H9 (cell line): ENCODE measurements at regions not wholly inside any gene's neighbourhood (a gene's known extent, or its start where the extent isn't known, plus 50 kb on each side); places are given as distances from the start of the nearest gene placed in this dataset.

Experiments used
- DNase-seq: peaks from one replicate; pipeline ENCODE4 v3.0.0-alpha.2; 2017
- H2AFZ ChIP-seq: one replicate; pipeline ENCODE4 v1.6.1; 2013; ENCODE audit warnings: mild to moderate bottlenecking, low read length, control low read depth, moderate library complexity
- H2AK5ac ChIP-seq: 2 replicates; pipeline ENCODE4 v1.6.1; 2013; ENCODE audit warnings: low read length, control low read depth, mixed read lengths; ENCODE audit not compliant: insufficient read length
- H2BK120ac ChIP-seq: one replicate; pipeline ENCODE4 v1.6.1; 2013; ENCODE audit warnings: low read depth, mild to moderate bottlenecking, low read length, control low read depth, inconsistent platforms; ENCODE audit not compliant: poor library complexity, severe bottlenecking
- H2BK12ac ChIP-seq: 2 replicates; pipeline ENCODE4 v1.6.1; 2013; ENCODE audit warnings: low read length, control low read depth, mixed read lengths, low read depth; ENCODE audit not compliant: insufficient read length
- H2BK15ac ChIP-seq: 2 replicates; pipeline ENCODE4 v1.6.1; 2013; ENCODE audit warnings: low read depth, low read length, control low read depth
- H2BK20ac ChIP-seq: one replicate; pipeline ENCODE4 v1.6.1; 2013; ENCODE audit warnings: low read depth, mild to moderate bottlenecking, low read length, control low read depth, inconsistent platforms; ENCODE audit not compliant: poor library complexity, severe bottlenecking
- H2BK5ac ChIP-seq: 2 replicates; pipeline ENCODE4 v1.6.1; 2013; ENCODE audit warnings: low read length, control low read depth, mixed read lengths; ENCODE audit not compliant: insufficient read length
- H3K14ac ChIP-seq: 2 replicates; pipeline ENCODE4 v1.6.1; 2013; ENCODE audit warnings: low read length, control low read depth; ENCODE audit not compliant: insufficient read depth
- H3K18ac ChIP-seq: 2 replicates; pipeline ENCODE4 v1.6.1; 2013; ENCODE audit warnings: low read depth, mild to moderate bottlenecking, mixed read lengths, low read length, control low read depth; ENCODE audit not compliant: insufficient read length
- H3K23ac ChIP-seq: 2 replicates; pipeline ENCODE4 v1.6.1; 2013; ENCODE audit warnings: low read length, control low read depth, mixed read lengths, low read depth; ENCODE audit not compliant: insufficient read length
- H3K23me2 ChIP-seq: 2 replicates; pipeline ENCODE4 v1.6.1; 2013; ENCODE audit warnings: low read depth, mild to moderate bottlenecking, mixed read lengths, low read length, control low read depth; ENCODE audit not compliant: insufficient read length, poor library complexity, severe bottlenecking
- H3K27ac ChIP-seq: 2 replicates; pipeline ENCODE4 v1.5.1; 2013; ENCODE audit warnings: low read length, control low read depth, mixed read lengths, low read depth; ENCODE audit not compliant: insufficient read length
- H3K27me3 ChIP-seq: 2 replicates; pipeline ENCODE4 v1.6.1; 2013; ENCODE audit warnings: low read length, control low read depth, inconsistent platforms; ENCODE audit not compliant: insufficient read depth
- H3K4ac ChIP-seq: 2 replicates; pipeline ENCODE4 v1.6.1; 2013; ENCODE audit warnings: low read depth, mild to moderate bottlenecking, control low read depth, inconsistent platforms, low read length, moderate library complexity
- H3K4me1 ChIP-seq: 2 replicates; pipeline ENCODE4 v1.6.1; 2013; ENCODE audit warnings: low read length, control low read depth, inconsistent platforms; ENCODE audit not compliant: insufficient read depth
- H3K4me2 ChIP-seq: 2 replicates; pipeline ENCODE4 v1.6.1; 2013; ENCODE audit warnings: low read length, control low read depth, mixed read lengths; ENCODE audit not compliant: insufficient read length, insufficient read depth
- H3K56ac ChIP-seq: 2 replicates; pipeline ENCODE4 v1.6.1; 2013; ENCODE audit warnings: low read depth, mild to moderate bottlenecking, mixed read lengths, low read length, control low read depth; ENCODE audit not compliant: insufficient read length
- H3K79me1 ChIP-seq: 2 replicates; pipeline ENCODE4 v1.6.1; 2013; ENCODE audit warnings: low read depth, mild to moderate bottlenecking, moderate library complexity, low read length, control low read depth, inconsistent platforms; ENCODE audit not compliant: insufficient read depth, poor library complexity, severe bottlenecking
- H3K79me2 ChIP-seq: 2 replicates; pipeline ENCODE4 v1.6.1; 2013; ENCODE audit warnings: low read length, control low read depth, inconsistent platforms; ENCODE audit not compliant: insufficient read depth
- H3K9ac ChIP-seq: 2 replicates; pipeline ENCODE4 v1.6.1; 2013; ENCODE audit warnings: low read length, control low read depth, mixed read lengths; ENCODE audit not compliant: insufficient read length; ENCODE audit errors: extremely low read depth
- H3K9me3 ChIP-seq: one replicate; pipeline ENCODE4 v1.6.1; 2013; ENCODE audit warnings: low read depth, low read length, inconsistent platforms; ENCODE audit not compliant: control insufficient read depth
- H3T11ph ChIP-seq: one replicate; pipeline ENCODE4 v1.6.1; 2013; ENCODE audit warnings: mild to moderate bottlenecking, low read length, control low read depth, inconsistent platforms
- H4K20me1 ChIP-seq: one replicate; pipeline ENCODE4 v1.6.1; 2013; ENCODE audit not compliant: control insufficient read depth, insufficient read length, insufficient read depth
- H4K5ac ChIP-seq: 2 replicates; pipeline ENCODE4 v1.6.1; 2013; ENCODE audit warnings: low read depth, mild to moderate bottlenecking, mixed read lengths, low read length, control low read depth; ENCODE audit not compliant: insufficient read length
- H4K8ac ChIP-seq: replicated peaks from 2 replicates; pipeline ENCODE4 v1.6.1; 2013; ENCODE audit warnings: low read length, control low read depth, mixed read lengths, low read depth; ENCODE audit not compliant: insufficient read length
- H4K91ac ChIP-seq: 2 replicates; pipeline ENCODE4 v1.6.1; 2013; ENCODE audit warnings: low read depth, mild to moderate bottlenecking, moderate library complexity, mixed read lengths, low read length, control low read depth; ENCODE audit not compliant: insufficient read length
- H3K27ac Mint-ChIP-seq, 3 experiments: 2 replicates in 2 of 3; 3 replicates in 1 of 3; pipeline ENCODE4 v1.8.0; 2020 to 2021; ENCODE audit warnings: mixed read lengths in 3 of 3, mild to moderate bottlenecking in 1 of 3, moderate library complexity in 1 of 3
- H3K27me3 Mint-ChIP-seq: 2 replicates; pipeline ENCODE4 v1.8.0; 2021; ENCODE audit warnings: low read depth, mild to moderate bottlenecking, moderate library complexity, mixed read lengths
- H3K36me3 Mint-ChIP-seq, 3 experiments: 2 replicates in 2 of 3; 3 replicates in 1 of 3; pipeline ENCODE4 v1.8.0; 2020 to 2021; ENCODE audit warnings: low read depth in 3 of 3, mixed read lengths in 3 of 3; ENCODE audit not compliant: insufficient read depth in 1 of 3
- H3K4me1 Mint-ChIP-seq, 2 experiments: 2 replicates each; pipeline ENCODE4 v1.8.0; 2020; ENCODE audit warnings: mixed read lengths in 2 of 2
- H3K4me3 Mint-ChIP-seq, 2 experiments: 2 replicates in 1 of 2; 3 replicates in 1 of 2; pipeline ENCODE4 v1.8.0; 2020 to 2021; ENCODE audit warnings: mild to moderate bottlenecking in 2 of 2, mixed read lengths in 2 of 2, moderate library complexity in 1 of 2
- H3K9me3 Mint-ChIP-seq, 2 experiments: 2 replicates in 1 of 2; 3 replicates in 1 of 2; pipeline ENCODE4 v1.8.0; 2020; ENCODE audit warnings: mild to moderate bottlenecking in 2 of 2, mixed read lengths in 2 of 2, moderate library complexity in 1 of 2
- WGBS: extraction: QIAGEN DNeasy Blood & Tissue Kit; methylation state at CpG from one replicate; pipeline ENCODE4 v1.1.7; 2013; ENCODE audit warnings: missing lambda C conversion rate, low lambda C conversion rate, mixed read lengths; ENCODE audit not compliant: insufficient read length; ENCODE audit errors: extremely low coverage; 5-methylcytosine and 5-hydroxymethylcytosine counted together
- TF ChIP-seq, protein P1 (sequence below): fragments of 200-600 bp; sonication (generic); conservative IDR thresholded peaks from 3 replicates; pipeline ENCODE4 v1.8.0; 2021; ENCODE audit warnings: antibody characterized with exemption, mild to moderate bottlenecking

DNA sequence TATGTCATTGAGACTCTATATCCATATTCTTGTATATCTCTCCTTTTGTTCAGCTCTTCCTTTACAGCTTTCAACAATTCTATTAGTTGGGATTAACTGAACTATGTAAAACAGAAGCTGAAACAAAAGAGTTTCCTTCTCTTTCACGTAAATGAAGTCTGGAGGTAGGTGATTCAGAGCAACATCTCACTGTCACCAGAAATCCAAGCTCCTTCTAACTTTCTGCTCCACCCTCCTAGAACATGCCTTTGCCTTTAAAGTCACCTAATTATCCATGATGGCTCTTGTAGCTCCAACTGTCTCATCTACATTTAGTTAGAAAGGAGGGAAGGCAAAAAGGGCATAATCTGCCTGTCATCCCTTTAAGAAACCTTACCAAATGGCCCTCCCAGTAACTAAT, 458.2 kb upstream of the MDFIC2 start:
- Histone ChIP-seq H2AK5ac (no peak overlapping the region), H3K79me2 (no peaks in the 10 kb centered on the region), H4K91ac (no peak overlapping the region), H3K23ac (no peak overlapping the region), H2AFZ (no peak overlapping the region), H3K4ac (no peak overlapping the region), H2BK12ac (no peak overlapping the region), H3K14ac (no peak overlapping the region), H2BK5ac (no peak overlapping the region), H3K56ac (no peak overlapping the region), H4K5ac (no peak overlapping the region), H3K79me1 (no peaks in the 10 kb centered on the region), H3T11ph (no peak overlapping the region), H3K9me3 (no peaks in the 10 kb centered on the region), H4K8ac (no peak overlapping the region), H4K20me1 (no peaks in the 10 kb centered on the region), H3K4me2 (no peak overlapping the region), H3K9ac (no peak overlapping the region), H3K23me2 (no peaks in the 10 kb centered on the region), H2BK20ac (no peak overlapping the region), H3K27ac (no peak overlapping the region), H2BK15ac (no peak overlapping the region), H3K18ac (no peak overlapping the region), H2BK120ac (no peak overlapping the region), H3K4me1 (no peaks in the 10 kb centered on the region; the same call in 1 of the 2 replicates), H3K27me3 (no peaks in the 10 kb centered on the region)
- Mint-ChIP-seq H3K4me1 (peaks cover 16 to 19% of the 10 kb centered on the region in 2 experiments), H3K9me3 (no peaks in the 10 kb centered on the region), H3K27ac (no peak overlapping the region), H3K4me3 (no peak overlapping the region), H3K36me3 (no peaks in the 10 kb centered on the region), H3K27me3 (no peaks in the 10 kb centered on the region)
- TF ChIP-seq, protein P1, sequence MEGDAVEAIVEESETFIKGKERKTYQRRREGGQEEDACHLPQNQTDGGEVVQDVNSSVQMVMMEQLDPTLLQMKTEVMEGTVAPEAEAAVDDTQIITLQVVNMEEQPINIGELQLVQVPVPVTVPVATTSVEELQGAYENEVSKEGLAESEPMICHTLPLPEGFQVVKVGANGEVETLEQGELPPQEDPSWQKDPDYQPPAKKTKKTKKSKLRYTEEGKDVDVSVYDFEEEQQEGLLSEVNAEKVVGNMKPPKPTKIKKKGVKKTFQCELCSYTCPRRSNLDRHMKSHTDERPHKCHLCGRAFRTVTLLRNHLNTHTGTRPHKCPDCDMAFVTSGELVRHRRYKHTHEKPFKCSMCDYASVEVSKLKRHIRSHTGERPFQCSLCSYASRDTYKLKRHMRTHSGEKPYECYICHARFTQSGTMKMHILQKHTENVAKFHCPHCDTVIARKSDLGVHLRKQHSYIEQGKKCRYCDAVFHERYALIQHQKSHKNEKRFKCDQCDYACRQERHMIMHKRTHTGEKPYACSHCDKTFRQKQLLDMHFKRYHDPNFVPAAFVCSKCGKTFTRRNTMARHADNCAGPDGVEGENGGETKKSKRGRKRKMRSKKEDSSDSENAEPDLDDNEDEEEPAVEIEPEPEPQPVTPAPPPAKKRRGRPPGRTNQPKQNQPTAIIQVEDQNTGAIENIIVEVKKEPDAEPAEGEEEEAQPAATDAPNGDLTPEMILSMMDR: no peak
- no CpG with 5 or more reads among the region's 1 CpG for WGBS
- no peak for DNase-seq
